ENCODE measurements at regions not wholly inside any gene's neighbourhood (a gene's known extent, or its start where the extent isn't known, plus 50 kb on each side); places are given as distances from the start of the nearest gene placed in this dataset.

GRCh38 chr22:27614006-27614649 lies 187.4 kb downstream of the MN1 start:
- no peak for DNase-seq

GRCh38 chr22:27614650-27615007 lies 186.9 kb downstream of the MN1 start:
- no peak for DNase-seq

- DNase-seq: no peak
Measured at GRCh38 chr22:27615408-27615807, 186.1 kb downstream of the MN1 start.

GRCh38 chr22:27616033-27616432 lies 185.5 kb downstream of the MN1 start:
- DNase-seq: no peak

- no peak for DNase-seq
Measured at GRCh38 chr22:27617214-27617881, 184.2 kb downstream of the MN1 start.

GRCh38 chr22:27620367-27621154 lies 181.0 kb downstream of the MN1 start:
- no peak for DNase-seq

GRCh38 chr22:27621486-27622070 lies 180.0 kb downstream of the MN1 start:
- no peak for DNase-seq

- no peak for DNase-seq
Measured at GRCh38 chr22:27624042-27624441, 177.5 kb downstream of the MN1 start.

GRCh38 chr22:27624705-27625104 lies 176.9 kb downstream of the MN1 start:
- DNase-seq: no peak

- DNase-seq: no peak
Measured at GRCh38 chr22:27625769-27626674, 175.5 kb downstream of the MN1 start.

- no peak for DNase-seq
Measured at GRCh38 chr22:27626675-27627443, 174.7 kb downstream of the MN1 start.

- no peak for DNase-seq
Measured at GRCh38 chr22:27627444-27627833, 174.1 kb downstream of the MN1 start.

- no peak for DNase-seq
Measured at GRCh38 chr22:27627901-27628300, 173.7 kb downstream of the MN1 start.

GRCh38 chr22:27628341-27628740 lies 173.2 kb downstream of the MN1 start:
- DNase-seq: no peak

GRCh38 chr22:27628891-27629631 lies 172.5 kb downstream of the MN1 start:
- no peak for DNase-seq

GRCh38 chr22:27629908-27630673 lies 171.5 kb downstream of the MN1 start:
- no peak for DNase-seq

- no peak for DNase-seq
Measured at GRCh38 chr22:27630754-27631153, 170.8 kb downstream of the MN1 start.

GRCh38 chr22:27631641-27632040 lies 169.9 kb downstream of the MN1 start:
- DNase-seq: no peak

- no peak for DNase-seq
Measured at GRCh38 chr22:27632451-27633295, 168.9 kb downstream of the MN1 start.
